SK-N-SH (cell line): ENCODE measurements at regions not wholly inside any gene's neighbourhood (a gene's known extent, or its start where the extent isn't known, plus 50 kb on each side); places are given as distances from the start of the nearest gene placed in this dataset.
A peak's percentile ranks its signal among the peaks of the same experiment; 100 is the strongest.

Experiments used
- CTCF ChIA-PET: fragments of 300-600, 350-600 bp; formaldehyde crosslinking; extraction: SDS; loops from one replicate; lab custom pipeline; 2021; lab: Yijun Ruan, JAX
- POLR2A ChIA-PET: fragments of 350-600 bp; sonication (Branson Sonifier 250); formaldehyde crosslinking; extraction: SDS; loops from one replicate; lab custom pipeline; 2020; ENCODE audit warnings: antibody characterized with exemption, inconsistent platforms; lab: Yijun Ruan, JAX
- DNase-seq: peaks from one replicate; pipeline ENCODE4 v3.0.0; 2012
- H2AFZ ChIP-seq: fragments of 200-600 bp; sonication (generic); 2 replicates; pipeline ENCODE4 v1.8.1; 2016; ENCODE audit warnings: antibody characterized with exemption, mild to moderate bottlenecking, low read depth
- H3F3A ChIP-seq: fragments of 200-600 bp; sonication (generic); replicated peaks from 2 replicates; pipeline ENCODE3; 2016; ENCODE audit warnings: antibody characterized with exemption, mild to moderate bottlenecking; ENCODE audit not compliant: insufficient read depth
- H3K27ac ChIP-seq, 2 experiments: fragments of 200-500 bp in 1 of 2; fragments of 200-600 bp in 1 of 2; sonication (Bioruptor generic) in 1 of 2; sonication (generic), shearing (Covaris generic) in 1 of 2; 2 replicates each; pipeline versions ENCODE4 v1.5.1 to v1.6.1; 2014 to 2016; ENCODE audit warnings: low read depth in 2 of 2, inconsistent platforms in 1 of 2, low read length in 1 of 2, mild to moderate bottlenecking in 1 of 2, mixed read lengths in 1 of 2
- H3K27me3 ChIP-seq: fragments of 200-600 bp; sonication (generic), shearing (Covaris generic); 2 replicates; pipeline ENCODE4 v1.6.1; 2016; ENCODE audit warnings: mixed run types; ENCODE audit not compliant: insufficient read depth
- H3K36me3 ChIP-seq, 2 experiments: fragments of 200-500 bp in 1 of 2; fragments of 200-600 bp in 1 of 2; sonication (Bioruptor generic) in 1 of 2; sonication (generic) in 1 of 2; replicated peaks in 1 of 2; 2 replicates each; pipeline versions ENCODE3 to v1.5.1; 2014 to 2016; ENCODE audit warnings: low read length in 1 of 2, mild to moderate bottlenecking in 1 of 2; ENCODE audit not compliant: insufficient read depth in 2 of 2, control insufficient read depth in 1 of 2
- H3K4me1 ChIP-seq, 2 experiments: fragments of 200-500 bp in 1 of 2; fragments of 200-600 bp in 1 of 2; sonication (Bioruptor generic) in 1 of 2; sonication (generic), shearing (Covaris generic) in 1 of 2; 2 replicates each; pipeline versions ENCODE4 v1.5.1 to v1.6.1; 2014 to 2016; ENCODE audit warnings: low read depth in 1 of 2, low read length in 1 of 2, mixed run types in 1 of 2; ENCODE audit not compliant: insufficient read depth in 2 of 2, control insufficient read depth in 1 of 2
- H3K4me2 ChIP-seq: fragments of 200-600 bp; sonication (generic), shearing (Covaris generic); 2 replicates; pipeline ENCODE4 v1.6.1; 2017; ENCODE audit warnings: mixed run types
- H3K4me3 ChIP-seq, 2 experiments: fragments of 200-500 bp in 1 of 2; fragments of 200-600 bp in 1 of 2; sonication (Bioruptor generic) in 1 of 2; sonication (generic), shearing (Covaris generic) in 1 of 2; 2 replicates each; pipeline versions ENCODE4 v1.5.1 to v1.8.1; 2014 to 2016; ENCODE audit warnings: low read depth in 2 of 2, inconsistent platforms in 1 of 2, low read length in 1 of 2, mild to moderate bottlenecking in 1 of 2, mixed read lengths in 1 of 2, moderate library complexity in 1 of 2
- H3K79me2 ChIP-seq: fragments of 200-600 bp; sonication (generic); 2 replicates; pipeline ENCODE4 v1.8.1; 2017; ENCODE audit warnings: mild to moderate bottlenecking; ENCODE audit not compliant: insufficient read depth
- H3K9ac ChIP-seq: fragments of 200-600 bp; sonication (generic); 2 replicates; pipeline ENCODE4 v1.6.1; 2017; ENCODE audit warnings: mixed run types
- H3K9me2 ChIP-seq: fragments of 200-600 bp; sonication (generic); 2 replicates; pipeline ENCODE4 v1.6.1; 2017; ENCODE audit warnings: mixed run types
- H3K9me3 ChIP-seq: fragments of 200-600 bp; sonication (generic); 2 replicates; pipeline ENCODE4 v1.6.1; 2017; ENCODE audit warnings: mixed run types, mild to moderate bottlenecking, moderate library complexity
- H4K20me1 ChIP-seq: fragments of 200-600 bp; sonication (generic); 2 replicates; pipeline ENCODE4 v1.6.1; 2017; ENCODE audit warnings: mild to moderate bottlenecking, mixed run types; ENCODE audit not compliant: insufficient read depth
- CTCF ChIP-seq: fragments of 200-600 bp; sonication (generic); IDR thresholded peaks from 2 replicates; pipeline ENCODE4 v1.6.1; 2017; ENCODE audit warnings: antibody characterized with exemption, mild to moderate bottlenecking, moderate library complexity
- ELF1 ChIP-seq: IDR thresholded peaks from 2 replicates; pipeline ENCODE4 v1.4.0; 2012
- EP300 ChIP-seq, 2 experiments: IDR thresholded peaks; 2 replicates each; pipeline versions ENCODE4 v1.4.0 to v1.6.1; 2012; ENCODE audit warnings: borderline replicate concordance in 1 of 2, low read depth in 1 of 2, low read length in 1 of 2
- FOXJ3 ChIP-seq: sonication (generic); formaldehyde crosslinking; IDR thresholded peaks from 2 replicates; pipeline ENCODE4 v1.5.1; 2020; ENCODE audit warnings: mild to moderate bottlenecking, missing genetic modification reagents
- FOXM1 ChIP-seq: IDR thresholded peaks from 2 replicates; pipeline ENCODE4 v1.4.0; 2012; ENCODE audit warnings: low read depth, mild to moderate bottlenecking
- IRF3 ChIP-seq: fragments of 150-350 bp; IDR thresholded peaks from 2 replicates; pipeline ENCODE4 v1.6.1; 2016; ENCODE audit warnings: mild to moderate bottlenecking, low read depth, low read length
- JUND ChIP-seq: IDR thresholded peaks from 2 replicates; pipeline ENCODE4 v1.4.0; 2012
- MAX ChIP-seq: IDR thresholded peaks from 2 replicates; pipeline ENCODE4 v1.4.0; 2012; ENCODE audit warnings: low read depth
- PBX3 ChIP-seq: IDR thresholded peaks from 2 replicates; pipeline ENCODE4; 2012
- RAD21 ChIP-seq: IDR thresholded peaks from 2 replicates; pipeline ENCODE4 v1.6.1; 2012; ENCODE audit warnings: mild to moderate bottlenecking, low read length
- RCOR1 ChIP-seq: fragments of 150-350 bp; IDR thresholded peaks from 2 replicates; pipeline ENCODE4 v1.6.1; 2017; ENCODE audit warnings: antibody characterized with exemption, low read length
- SIN3A ChIP-seq: IDR thresholded peaks from 2 replicates; pipeline ENCODE4 v1.6.1; 2012; ENCODE audit warnings: low read depth, mild to moderate bottlenecking, low read length, moderate library complexity, borderline replicate concordance
- SMC3 ChIP-seq: IDR thresholded peaks from 2 replicates; pipeline ENCODE4 v1.6.1; 2012; ENCODE audit warnings: low read depth, low read length, improper control_type of control experiment
- TAF1 ChIP-seq: IDR thresholded peaks from 2 replicates; pipeline ENCODE4 v1.6.1; 2012; ENCODE audit warnings: low read depth, mild to moderate bottlenecking, low read length, moderate library complexity, borderline replicate concordance
- TCF12 ChIP-seq: IDR thresholded peaks from 2 replicates; pipeline ENCODE4 v1.4.0; 2012
- USF1 ChIP-seq: IDR thresholded peaks from 2 replicates; pipeline ENCODE4 v1.4.0; 2012; ENCODE audit warnings: low read depth, borderline replicate concordance
- USF2 ChIP-seq: fragments of 150-350 bp; IDR thresholded peaks from 2 replicates; pipeline ENCODE4 v1.6.1; 2017; ENCODE audit warnings: antibody characterized with exemption, low read length, low read depth, borderline replicate concordance
- YY1 ChIP-seq: IDR thresholded peaks from 2 replicates; pipeline ENCODE4 v1.4.0; 2012; ENCODE audit warnings: low read depth, mild to moderate bottlenecking
- ZBTB33 ChIP-seq: IDR thresholded peaks from 2 replicates; pipeline ENCODE4 v1.4.0; 2012; ENCODE audit warnings: low read depth, borderline replicate concordance
- WGBS: methylation state at CpG from one replicate; pipeline ENCODE4 v1.1.6; 2017; ENCODE audit warnings: low lambda C conversion rate; 5-methylcytosine and 5-hydroxymethylcytosine counted together

- Histone ChIP-seq H3K27me3 (no peaks in the 10 kb centered on the region), H3K9ac (no peak overlapping the region), H3K4me1 (no peaks in the 10 kb centered on the region), H3K9me2 (no peaks in the 10 kb centered on the region), H3K27ac (no peak overlapping the region), H2AFZ (no peak overlapping the region), H3F3A (no peaks in the 10 kb centered on the region), H3K4me2 (no peak overlapping the region), H3K79me2 (no peaks in the 10 kb centered on the region), H3K36me3 (no peaks in the 10 kb centered on the region), H3K9me3 (no peaks in the 10 kb centered on the region), H4K20me1 (no peaks in the 10 kb centered on the region), H3K4me3 (no peak overlapping the region)
- no peak for DNase-seq
- POLR2A ChIA-PET: no interaction called here
- CTCF ChIA-PET: interaction anchor here (0.7 kb wide), 1 partner anchor 1202 kb away, joined by 3 read pairs; no protein-coding TSS in a partner anchor
- TF ChIP-seq PBX3 (no peak), TCF12 (no peak), MAX (no peak), YY1 (no peak), FOXM1 (no peak)
- 6% methylated on average over 1 of the region's 1 CpG for WGBS
Observed at GRCh38 chrX:75625232-75625631, 102.4 kb upstream of the ZDHHC15 start.

GRCh38 chrX:75623535-75623934 is 100.7 kb upstream of the ZDHHC15 start:
- no peak for DNase-seq
- H3K9ac ChIP-seq: no peak overlapping the region
- H3K4me2 ChIP-seq: no peak overlapping the region
- no peaks in the 10 kb centered on the region for H4K20me1 ChIP-seq
- no peaks in the 10 kb centered on the region for H3K9me2 ChIP-seq
- no peak overlapping the region for H3K27ac ChIP-seq
- H3F3A ChIP-seq: no peaks in the 10 kb centered on the region
- no peak overlapping the region for H2AFZ ChIP-seq
- ChIA-PET POLR2A (no interaction called here), CTCF (no interaction called here)
- H3K79me2 ChIP-seq: no peaks in the 10 kb centered on the region
- H3K4me3 ChIP-seq: no peak overlapping the region
- H3K9me3 ChIP-seq: no peaks in the 10 kb centered on the region
- no peaks in the 10 kb centered on the region for H3K27me3 ChIP-seq
- WGBS: 0% methylated on average over 1 of the region's 1 CpG
- H3K4me1 ChIP-seq: no peaks in the 10 kb centered on the region
- no peaks in the 10 kb centered on the region for H3K36me3 ChIP-seq
- TF ChIP-seq USF1 (no peak), EP300 (IDR thresholded peaks at IDR 0.05; ENCODE audit: borderline replicate concordance in 1 of 2, low read depth in 1 of 2, low read length in 1 of 2) (no peak), IRF3 (no peak), CTCF (peak; percentile 17; the same call in 1 of the 2 replicates), RAD21 (peak; percentile 29; the same call in 1 of the 2 replicates), ZBTB33 (no peak), MAX (no peak), SIN3A (no peak), SMC3 (no peak), RCOR1 (no peak), JUND (no peak), FOXJ3 (CRISPR knock-in tag) (no peak), PBX3 (no peak), TAF1 (no peak), ELF1 (no peak), USF2 (no peak)
